ENCODE measurements at regions not wholly inside any gene's neighbourhood (a gene's known extent, or its start where the extent isn't known, plus 50 kb on each side); places are given as distances from the start of the nearest gene placed in this dataset.
A peak's percentile ranks its signal among the peaks of the same experiment; 100 is the strongest.
"Not testable (repeated sequence)": the region's sequence is repeated elsewhere in the genome, so short reads cannot be mapped to it uniquely, and the experiment has no call there.

DNA sequence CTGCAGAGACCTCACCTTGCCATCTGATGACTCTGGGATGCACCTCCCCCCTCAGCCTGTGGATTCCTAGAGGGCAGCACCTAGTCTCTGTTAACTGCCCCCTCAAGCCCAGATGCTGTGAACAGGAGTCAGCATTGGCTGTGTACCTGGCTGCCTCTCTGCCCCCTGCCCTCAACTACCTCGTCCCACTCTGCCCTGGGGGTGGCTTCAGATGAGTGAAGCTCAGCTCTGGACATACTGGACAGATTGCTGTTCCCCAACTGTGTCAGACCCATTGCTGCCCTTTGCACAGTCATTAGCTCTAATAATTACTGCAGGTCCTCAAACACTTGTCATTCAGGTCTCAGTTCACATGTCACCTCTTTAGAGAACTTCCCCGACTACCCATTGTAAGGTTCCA lies 182.1 kb upstream of the TSHZ3 start:
- no peak for DNase-seq

DNA sequence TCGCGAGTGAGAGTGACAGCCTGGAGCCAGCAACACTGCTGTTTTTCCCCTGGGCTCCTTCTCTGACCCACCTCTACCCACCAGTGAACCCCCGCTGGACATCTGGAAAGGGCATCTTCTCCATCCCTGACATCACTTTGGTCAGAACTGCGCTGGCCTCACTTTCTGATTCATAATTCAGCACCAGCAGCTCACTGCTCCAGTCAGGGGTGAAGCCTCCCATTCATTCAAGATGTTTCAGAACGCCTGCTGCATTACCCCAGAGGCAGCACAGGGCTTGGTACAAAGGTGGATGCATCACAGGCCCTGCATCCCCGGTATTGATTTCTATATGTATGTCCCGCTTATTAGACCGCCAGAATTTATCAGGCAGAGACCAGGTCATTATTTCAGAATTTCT lies 182.8 kb upstream of the TSHZ3 start:
- DNase-seq = no peak

DNA sequence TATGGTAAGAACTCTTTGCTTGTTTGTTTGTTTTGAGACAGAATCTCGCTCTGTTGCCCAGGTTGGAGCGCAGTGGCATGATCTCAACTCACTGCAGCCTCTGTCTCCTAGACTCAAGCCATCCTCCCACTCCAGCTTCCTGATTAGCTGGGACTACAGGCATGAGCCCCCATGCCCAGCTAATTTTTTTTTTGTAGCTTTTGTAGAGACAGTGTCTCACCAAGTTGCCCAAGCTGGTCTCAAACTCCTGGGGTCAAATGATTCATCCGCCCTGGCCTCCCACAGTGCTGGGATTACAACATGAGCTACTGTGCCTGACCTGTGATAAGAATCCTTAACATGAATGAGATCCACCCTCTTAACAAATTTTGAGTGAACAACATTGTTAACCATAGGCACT lies 183.9 kb upstream of the TSHZ3 start:
- no peak for DNase-seq

DNA sequence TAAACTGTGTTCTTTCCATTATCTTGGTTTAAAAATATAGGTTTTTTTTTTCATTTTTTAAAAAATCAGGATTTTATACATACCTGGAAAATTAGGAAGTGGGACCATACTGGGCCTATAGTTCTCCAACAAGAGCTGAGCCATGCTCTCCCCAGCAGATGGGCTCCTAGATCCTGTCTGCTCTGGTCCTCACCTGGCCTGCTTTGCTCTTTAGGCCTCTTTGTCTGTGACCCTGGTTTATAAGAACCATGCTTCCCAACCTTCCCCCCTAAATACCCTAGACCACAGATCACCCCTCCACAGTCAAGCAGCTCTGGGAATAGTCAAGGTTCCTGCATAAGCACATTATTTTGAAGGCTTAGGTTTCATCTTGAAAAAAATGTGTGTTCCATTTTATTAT lies 185.0 kb upstream of the TSHZ3 start:
- no peak for DNase-seq

DNA sequence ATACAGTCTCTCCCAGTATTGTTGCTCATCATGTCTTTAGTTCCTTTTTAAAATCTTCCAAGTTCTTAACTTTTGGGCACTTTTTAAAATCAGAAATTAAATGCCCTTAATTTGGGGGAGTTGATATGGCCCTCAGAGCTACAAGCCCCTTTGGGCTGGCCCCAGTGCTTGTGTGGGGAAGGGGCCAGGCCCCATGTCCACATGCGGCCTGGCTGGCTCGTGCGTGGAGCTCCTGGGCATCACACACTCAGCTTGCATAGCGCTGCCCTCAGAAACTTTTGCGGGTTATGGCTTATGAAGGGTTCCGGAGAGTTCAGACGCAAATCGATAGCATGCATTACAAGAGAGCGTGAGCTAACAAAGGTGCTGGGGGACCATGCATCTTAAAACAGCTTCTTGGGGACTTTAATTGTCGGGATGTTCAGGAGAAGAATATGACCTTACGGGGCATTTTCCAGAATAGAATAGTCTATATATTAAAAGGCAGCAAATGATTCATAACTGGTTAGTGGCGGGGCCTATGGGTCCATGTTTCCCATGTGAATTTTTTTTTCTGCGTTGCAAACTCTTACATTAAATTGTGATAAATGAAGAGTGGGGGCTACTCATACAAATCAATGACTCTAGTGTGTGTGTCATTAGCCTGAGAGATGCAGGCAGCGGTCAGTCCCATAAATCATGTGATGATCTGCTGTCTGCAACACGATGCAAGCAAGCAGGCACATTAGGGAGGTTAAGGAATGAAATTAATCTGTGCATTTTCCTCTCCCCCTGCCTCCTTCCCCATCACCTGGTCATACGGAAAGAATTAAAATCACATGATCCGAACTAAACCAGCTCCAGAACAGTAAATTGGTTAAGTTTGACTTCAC lies 185.8 kb upstream of the TSHZ3 start:
- DNase-seq = no peak

DNA sequence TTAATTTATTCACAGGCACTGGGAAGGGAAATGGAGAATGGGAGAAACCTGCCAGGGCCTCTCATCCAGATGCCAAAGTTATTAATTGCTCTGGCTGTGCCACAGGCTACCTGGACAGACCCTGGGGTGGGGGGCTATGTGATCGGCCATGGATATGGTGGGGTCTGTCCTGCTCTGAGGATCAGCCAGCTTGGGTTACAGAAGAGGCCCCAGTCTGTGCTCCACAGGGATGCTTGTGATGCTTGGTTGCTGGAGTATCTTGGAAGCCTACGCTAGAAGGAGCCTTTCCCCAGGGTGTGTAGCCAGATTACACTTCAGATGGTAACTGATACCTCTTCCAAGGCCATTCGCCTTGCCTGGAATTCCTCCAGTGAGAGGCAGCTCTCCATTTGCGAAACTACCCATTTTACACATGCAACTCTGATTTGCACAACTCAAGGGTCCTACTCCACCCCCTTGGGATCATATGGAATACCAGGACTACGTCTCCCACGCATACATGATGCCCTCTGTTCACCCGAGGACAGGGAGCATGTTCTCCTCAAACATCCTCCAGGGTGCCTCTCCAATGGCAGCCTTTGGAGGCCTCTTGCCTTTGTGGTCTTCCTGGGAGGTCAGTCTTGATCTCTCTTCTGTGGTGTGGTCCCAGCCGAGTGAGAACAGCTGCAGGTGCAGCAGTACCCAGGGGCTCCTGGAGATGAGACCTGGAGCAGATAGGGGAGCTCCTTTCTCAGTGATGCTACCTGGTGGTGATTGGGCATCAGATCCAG lies 186.6 kb upstream of the TSHZ3 start:
- DNase-seq = no peak

DNA sequence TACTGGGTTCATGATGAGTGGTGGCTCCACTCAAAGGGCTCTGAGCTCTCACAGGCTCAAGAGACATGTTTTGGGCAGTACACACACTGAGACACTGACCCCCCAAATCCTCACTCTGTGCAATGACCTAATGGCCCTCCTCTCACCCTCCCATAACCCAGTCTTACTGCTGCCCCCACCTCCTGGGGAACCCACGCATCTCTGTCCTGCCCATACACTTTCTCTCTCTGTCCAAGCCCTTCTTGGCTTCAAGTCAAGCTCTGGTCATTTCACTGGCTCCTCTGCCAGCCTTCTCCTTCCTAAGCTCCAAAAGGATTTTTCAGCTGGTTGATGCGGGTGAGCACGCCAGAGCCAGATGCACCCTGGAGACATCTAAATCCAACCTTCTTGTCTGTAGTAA lies 187.9 kb upstream of the TSHZ3 start:
- no peak for DNase-seq

DNA sequence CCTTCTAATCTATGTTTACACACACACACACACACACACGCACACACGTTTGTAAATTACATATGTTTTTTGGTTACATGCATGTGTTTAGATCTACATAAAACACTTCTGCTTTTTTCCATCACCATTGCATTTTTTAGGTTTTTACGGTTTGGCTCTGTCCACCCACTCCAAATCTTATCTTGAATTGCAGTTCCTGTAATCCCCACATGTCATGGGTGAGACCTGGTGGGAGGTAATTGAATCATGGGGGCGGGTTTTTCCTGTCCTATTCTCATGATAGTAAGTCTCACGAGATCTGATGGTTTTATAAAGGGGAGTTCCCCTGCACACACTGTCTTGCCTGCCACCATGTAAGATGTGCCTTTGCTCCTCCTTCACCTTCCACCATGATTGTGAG lies 188.7 kb upstream of the TSHZ3 start:
- not testable (repeated sequence) for DNase-seq

DNA sequence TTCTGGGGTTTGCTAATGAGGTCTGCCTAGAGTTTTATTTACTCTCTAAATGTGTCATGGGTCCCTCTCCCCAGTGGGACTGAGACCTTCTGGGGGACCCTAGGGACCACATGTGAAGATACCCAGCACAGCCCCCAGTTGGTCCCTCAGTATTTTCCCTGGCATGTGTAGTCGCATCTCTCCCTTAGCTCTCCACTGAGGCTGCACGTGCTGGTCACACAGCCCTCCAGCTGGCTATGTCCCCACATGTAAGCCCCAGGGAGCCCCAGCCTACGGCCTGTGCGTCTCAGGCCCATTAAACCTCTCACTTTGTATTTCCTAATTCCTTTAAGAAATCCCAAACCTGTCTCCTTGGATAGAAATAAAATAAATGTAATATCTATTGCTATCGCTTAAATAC lies 189.6 kb upstream of the TSHZ3 start:
- DNase-seq = no peak

DNA sequence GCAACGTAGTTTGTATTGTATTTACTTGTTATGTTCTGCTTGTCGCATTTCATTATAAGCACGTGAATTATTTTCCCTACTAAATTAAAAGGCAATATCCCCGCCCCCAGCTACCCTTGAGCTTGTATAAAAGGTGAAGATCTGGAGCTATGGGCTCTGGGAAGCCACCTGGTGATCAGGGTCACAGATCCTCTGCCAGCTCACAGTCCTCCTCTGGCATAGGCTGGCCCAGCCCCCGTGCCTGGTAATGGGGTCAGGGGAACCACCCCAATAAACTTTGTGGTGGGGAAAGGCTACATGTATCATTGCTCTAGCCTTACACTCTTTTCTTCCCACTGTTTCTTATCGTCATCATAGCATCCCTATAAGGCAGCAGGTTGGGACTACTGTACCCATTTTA lies 190.2 kb upstream of the TSHZ3 start:
- DNase-seq = no peak

DNA sequence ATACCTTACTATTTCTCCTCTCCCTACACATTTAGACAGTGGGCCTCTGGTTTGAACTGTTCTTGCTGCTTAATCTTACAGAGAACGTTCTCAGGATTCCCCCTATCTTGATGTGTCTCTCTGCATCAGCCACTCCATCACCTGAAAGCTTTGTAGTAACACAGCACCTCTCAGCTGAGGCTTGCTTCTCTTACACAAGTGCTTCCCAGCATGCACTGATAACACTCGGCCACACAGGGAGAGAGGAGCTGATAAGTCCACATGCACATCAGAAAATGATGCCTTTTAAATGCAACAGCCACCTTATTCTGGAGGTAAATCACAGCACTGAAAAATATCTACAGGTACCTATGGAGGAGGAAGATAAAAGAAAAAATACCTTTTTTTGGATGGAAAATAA lies 192.2 kb upstream of the TSHZ3 start:
- DNase-seq = no peak

DNA sequence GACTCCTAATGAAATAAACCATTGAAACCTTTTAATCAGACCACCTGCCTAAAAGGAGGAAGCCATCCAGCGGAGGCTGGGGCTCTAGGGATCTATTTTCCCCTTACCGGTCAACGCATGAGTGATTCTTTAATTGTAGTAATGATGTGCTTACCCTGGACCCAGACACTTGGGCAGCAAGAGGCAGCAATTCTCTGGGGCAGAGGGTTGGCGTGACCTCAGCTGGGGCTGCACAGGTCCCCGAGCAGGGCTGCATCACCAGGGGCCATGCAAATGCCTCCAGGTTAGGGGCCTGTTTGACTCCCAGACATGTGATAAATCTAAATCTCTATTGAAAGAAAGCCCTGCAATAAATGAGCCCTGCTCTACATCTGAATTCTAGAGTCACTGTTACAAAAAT lies 194.2 kb upstream of the TSHZ3 start:
- DNase-seq = no peak

DNA sequence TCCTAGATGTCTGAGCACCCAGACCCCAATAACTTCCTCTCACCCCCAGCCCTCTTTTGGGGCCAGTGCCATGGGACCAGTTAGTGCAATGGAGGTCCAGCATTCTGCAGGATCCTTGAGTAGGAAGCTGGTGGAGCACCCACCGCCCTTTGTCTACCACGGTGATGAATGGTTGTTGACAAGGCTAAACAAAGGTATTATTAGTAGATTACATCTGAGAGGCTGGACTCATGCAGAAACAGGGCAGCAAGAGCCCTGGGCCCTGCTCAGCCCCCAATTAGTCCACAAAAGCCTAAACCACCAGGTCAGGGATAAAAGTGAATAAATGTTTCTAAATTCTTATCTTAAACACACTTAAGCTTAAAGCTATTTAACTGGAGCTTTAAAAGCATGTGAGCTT lies 196.5 kb upstream of the TSHZ3 start:
- DNase-seq = no peak

DNA sequence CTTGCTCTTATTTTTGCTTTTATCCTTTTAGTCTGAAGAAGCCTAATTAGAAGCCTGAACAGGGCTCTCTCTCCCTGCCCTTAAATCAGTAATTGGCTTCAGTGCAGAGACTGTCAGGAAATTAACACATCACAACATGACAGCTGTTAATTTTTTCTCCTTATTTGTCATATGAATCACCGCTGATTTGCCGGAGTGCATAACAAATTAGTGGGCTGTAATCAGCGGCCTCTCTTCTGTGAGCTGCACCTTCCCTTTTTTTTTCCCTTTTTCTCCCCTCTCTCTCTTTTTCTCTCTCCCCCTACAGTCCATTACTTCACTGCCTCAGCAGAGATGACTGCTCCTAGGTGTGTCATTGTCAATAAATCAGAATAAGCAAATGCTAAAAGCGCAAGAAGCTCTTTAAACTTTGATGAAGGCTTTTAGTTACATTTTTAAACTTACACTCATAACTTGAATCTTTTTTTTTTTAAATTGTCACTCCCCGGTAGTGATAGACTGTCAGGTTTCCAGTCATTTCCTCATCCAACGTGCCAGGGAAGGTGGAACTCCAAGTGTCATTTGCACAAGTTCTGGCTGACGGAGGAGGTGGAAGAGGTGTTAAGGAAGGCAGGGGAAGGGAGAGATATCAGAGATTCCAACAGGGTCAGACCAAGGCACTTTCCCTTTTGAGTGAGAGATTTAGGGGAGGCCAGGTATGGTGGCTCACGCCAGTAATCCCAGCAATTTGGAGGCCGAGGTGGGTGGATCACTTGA lies 197.1 kb upstream of the TSHZ3 start:
- DNase-seq = no peak

DNA sequence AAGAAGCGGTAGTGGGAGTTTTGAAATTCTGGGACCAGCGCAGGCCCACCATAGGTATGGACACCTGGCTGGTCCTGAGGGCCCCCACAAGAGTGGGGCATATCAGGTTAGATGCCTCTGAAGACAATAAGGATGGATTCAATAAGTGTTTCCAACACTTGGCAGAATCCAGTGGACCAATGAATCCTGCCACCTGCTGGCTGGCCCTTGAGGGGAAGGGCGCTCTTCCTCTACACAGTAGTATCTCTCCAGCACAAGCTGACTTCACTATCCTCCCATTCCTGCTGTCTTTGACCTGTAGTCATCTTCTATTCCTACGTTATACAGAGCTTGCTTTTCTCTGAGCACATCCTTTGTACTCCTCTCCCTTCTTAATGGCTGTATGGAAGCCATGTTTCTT lies 199.7 kb upstream of the TSHZ3 start:
- DNase-seq = peak; percentile 32

DNA sequence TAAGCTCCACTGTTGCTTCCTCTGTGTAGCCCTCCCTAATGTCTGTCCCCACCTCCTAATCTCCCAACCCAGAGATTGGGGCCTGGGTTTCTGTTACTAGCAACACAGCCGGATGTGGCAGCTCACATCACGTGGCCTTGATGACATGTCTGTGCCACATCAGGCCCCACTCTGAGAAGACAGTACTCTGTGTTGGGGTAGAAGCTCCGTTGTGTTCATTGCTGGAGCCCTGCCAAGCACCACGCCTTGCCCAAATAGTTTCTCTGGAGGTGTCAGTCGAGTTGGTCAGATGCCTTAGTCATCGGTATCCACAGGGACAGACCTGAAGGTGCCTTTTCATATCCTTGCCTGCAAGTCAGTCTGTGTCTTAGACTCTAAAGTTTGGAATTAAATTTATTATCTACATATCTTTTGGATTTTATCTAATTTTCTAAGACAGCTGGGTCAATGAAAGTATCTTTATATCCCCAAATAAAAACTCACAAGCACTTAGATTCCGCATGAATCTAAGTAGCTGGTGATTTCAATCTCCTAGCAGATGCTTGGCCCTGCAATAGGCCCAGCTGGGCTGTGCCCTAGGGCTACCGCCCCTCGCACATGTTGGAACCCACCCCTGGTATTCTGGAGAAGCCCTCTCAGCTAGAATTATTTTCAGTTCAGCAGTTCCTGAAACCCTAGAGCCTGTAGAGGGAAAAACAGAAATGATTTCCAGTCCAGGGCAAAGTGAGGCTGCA lies 204.0 kb upstream of the TSHZ3 start:
- peak; percentile 4 for DNase-seq

DNA sequence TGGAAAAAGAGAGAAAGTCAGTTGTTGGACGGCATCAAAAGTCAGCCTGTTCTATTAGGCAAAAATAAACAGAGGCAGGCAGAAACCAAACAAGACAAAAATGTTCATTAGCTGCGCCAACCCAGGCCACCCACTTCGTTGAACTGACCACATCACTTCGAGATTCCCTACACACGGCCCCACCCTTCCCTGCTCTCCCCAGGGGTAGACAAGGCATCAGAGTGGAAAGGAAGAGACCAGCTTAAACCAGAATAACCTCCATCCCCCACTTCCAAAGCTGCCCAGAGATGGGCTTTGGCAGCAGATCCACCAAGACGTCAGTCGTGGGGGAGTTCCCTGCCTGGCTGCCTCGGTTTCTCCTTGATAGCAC lies 204.6 kb upstream of the TSHZ3 start:
- no peak for DNase-seq

DNA sequence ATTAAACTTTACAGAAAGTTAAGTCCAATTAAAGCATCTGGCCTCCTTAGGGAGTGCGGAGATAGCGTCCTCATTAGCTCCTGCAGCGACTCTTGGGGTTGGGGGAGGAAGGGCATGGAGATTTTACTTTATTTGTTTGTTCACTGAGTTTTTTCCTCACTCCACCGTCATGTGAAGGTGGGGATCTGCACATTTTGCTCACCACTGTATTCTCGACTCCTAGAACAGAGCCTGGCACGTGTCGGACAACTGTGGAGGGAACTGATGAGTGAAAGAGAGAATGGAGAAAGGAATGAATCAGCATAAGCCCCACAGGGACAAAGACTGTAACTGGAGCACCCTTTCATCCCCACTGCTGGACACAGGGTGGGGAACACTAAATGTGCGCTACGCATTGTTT lies 205.1 kb upstream of the TSHZ3 start:
- DNase-seq = no peak

DNA sequence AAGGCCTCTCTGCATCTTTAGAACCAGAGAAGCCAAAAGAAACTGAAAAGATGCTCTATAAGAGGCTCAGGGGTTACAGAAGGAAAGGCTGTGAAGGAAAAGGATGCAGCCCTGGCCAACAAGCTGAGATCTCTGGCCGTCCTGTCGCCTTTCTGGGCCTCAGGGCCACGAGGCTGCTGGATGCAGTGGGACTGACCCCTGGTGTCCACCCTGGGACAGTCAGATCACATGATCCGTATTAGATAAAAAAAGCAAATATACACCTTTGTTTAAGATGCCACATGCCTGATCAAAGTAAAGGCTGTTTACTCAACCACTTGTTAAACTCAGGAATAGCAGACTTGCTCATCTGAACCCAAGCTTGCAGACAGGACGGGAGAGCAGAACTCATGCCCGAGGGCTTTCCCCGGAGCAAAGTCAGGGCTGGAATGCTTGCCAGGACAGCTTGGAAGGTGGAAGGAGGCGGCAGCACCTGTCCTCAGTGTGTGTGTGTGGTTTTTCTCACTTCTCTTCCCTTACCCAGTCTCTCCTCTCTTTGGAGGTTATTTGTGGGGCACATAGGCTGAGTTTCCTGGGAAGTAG lies 206.5 kb upstream of the TSHZ3 start:
- DNase-seq = no peak

DNA sequence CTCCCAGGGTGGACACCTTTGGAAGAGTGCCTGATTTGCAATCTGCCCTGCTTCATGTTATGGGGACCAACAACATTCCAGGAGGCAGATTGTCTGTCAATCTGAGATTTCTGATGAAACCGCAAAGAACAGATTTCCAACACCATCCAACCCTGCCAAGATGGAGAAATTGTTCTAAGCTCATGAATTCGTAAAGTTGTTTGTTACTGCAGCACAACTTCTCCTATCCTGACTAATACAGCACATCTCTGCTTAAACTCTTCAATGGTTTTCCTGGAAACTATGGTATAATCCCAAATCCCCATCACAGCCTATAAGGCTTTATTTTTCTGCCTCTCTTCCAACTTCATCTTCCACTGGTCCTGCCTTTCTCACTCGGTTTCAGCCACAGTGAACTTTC lies 210.3 kb upstream of the TSHZ3 start:
- DNase-seq = no peak

DNA sequence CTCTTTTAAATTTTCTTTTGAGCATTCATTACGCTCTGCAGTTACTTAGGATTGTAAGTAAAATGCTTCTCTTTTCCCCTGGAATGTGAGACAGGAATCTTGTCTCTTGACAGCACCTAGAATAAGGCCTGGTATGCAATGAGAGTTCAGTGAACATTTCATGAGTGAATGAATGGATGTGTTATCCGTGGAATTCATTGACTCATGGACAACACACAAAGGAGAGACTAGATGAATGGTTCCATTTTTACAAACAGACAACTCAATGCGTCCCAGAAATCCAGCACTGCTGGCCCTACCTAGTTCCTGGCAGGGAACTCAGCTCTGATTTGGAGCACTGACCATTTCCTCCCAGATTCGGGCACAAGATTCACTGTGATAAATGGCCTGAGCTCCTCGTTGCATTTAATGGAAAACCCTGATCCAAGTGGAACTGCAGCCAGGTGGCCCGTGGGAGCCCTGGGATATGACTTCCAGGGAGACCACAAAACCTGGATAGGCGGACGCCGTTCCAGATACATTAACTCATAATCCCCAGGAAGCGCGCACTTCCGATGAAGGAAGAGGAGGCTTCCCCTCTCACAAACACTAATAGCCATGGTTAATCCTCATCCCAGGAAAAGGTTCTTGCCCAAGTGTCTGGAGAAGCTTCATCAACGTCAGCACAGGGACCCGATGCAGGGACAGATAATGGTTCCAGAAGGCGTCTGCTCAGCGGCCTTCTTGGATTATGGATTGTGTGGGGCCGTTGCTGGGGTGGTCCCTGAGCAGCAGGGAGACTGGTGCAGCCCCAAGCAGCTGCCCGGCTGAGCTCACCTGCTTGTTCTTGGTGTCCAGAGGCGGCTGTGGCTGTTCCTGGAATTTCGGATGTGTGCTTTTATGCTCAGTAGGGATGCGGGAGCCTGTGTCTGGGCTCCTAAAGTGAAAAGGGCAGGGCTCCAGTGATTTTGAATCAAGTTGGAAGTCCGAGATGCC lies 211.1 kb upstream of the TSHZ3 start:
- peak; percentile 5 for DNase-seq
